ENCODE measurements at regions not wholly inside any gene's neighbourhood (a gene's known extent, or its start where the extent isn't known, plus 50 kb on each side); places are given as distances from the start of the nearest gene placed in this dataset.

DNA sequence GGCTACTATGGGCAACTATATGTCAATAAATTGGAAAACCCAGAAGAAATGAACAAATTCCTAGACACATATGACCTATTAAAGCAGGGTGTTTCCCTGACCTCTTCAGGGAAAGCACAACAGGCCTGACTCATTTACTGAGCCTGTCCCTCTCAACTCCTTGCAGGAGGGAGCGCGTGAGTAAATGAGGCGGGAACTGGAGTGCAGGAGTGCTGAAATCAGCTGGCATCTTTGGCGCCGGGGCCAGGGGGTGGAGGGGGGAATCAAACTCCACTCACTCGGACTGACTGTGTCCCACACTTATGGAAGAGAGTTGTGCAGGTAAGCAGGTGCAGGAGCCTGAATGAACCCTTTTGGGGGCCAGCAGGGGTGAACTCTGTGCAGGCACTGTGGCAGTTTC is 671.2 kb upstream of the PTCHD4 start:
- DNase-seq (ENCODE audit: low spot score in 2 of 2) (no peak), ATAC-seq (no peak)
- H3K36me3 Mint-ChIP-seq: peaks cover 0 to 4% of the 10 kb centered on the region in 2 donors
- no peak overlapping the region for H3K27ac Mint-ChIP-seq
- peaks cover 4 to 27% of the 10 kb centered on the region in 2 donors for H3K9me3 Mint-ChIP-seq

DNA sequence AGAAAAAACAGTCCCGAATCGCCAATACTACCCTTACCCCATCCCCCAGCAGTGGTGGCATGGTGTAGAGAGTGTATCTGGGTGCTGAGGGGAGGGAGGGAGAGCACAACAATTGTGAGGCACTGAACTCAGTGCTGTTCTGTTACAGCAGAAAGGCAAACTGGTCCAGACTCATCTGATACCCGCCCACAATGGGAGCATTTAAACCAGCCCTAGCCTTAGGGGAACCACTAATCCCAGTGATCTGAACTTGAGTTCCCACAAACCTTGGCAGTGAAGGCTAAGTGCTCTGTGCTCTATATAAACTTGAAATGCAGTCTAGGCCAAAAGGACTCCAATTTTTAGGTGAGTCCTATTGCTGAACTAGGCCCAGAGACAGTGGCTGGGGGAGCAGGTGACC is 666.4 kb upstream of the PTCHD4 start:
- DNase-seq (ENCODE audit: low spot score in 2 of 2): no peak
- Mint-ChIP-seq H3K9me3 (no peaks in the 10 kb centered on the region), H3K36me3 (no peaks in the 10 kb centered on the region), H3K27ac (no peak overlapping the region)
- no peak for ATAC-seq

DNA sequence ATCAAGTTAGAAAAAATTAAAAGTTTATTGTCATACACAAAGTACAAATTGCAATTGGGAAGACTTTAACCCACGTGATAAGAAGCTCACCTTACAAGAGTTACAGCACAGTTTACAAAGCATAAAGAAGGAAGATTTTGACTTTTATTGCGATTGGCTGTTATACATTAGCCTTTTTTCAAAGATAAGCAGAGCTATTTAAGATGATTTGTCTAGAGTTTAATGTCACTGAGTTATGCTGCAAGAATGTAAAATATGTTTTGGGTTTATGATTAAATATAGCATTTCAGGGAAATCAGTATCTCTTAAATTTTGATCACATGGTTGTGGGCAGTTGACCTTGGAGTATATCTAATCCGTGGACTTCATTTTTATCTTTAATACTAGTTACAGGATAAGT is 664.2 kb upstream of the PTCHD4 start:
- no peak for ATAC-seq
- H3K9me3 Mint-ChIP-seq: no peaks in the 10 kb centered on the region
- no peak for DNase-seq (ENCODE audit: low spot score in 2 of 2)
- no peak overlapping the region for H3K27ac Mint-ChIP-seq
- no peaks in the 10 kb centered on the region for H3K36me3 Mint-ChIP-seq

DNA sequence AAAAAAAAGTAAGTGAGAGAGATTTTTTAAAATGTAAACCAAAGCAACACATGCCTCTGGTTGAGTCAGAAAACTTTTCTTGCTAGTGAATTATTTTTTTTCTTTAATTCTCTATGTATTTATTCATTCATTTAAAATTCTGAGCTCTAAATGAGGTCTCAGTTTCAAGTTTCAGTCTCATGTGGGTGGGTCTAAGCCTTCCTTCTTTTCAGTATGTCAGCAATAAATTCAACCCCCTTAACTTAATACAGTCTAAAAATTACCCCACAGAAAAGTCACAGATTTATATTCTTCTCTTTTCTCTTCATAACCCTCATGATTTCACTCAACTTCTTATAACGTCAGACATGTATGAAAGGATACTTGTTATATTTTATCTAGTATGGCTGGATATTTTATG is 663.3 kb upstream of the PTCHD4 start:
- ATAC-seq: no peak
- Mint-ChIP-seq H3K27ac (no peak overlapping the region), H3K36me3 (no peaks in the 10 kb centered on the region), H3K9me3 (no peaks in the 10 kb centered on the region)
- no peak for DNase-seq (ENCODE audit: low spot score in 2 of 2)

DNA sequence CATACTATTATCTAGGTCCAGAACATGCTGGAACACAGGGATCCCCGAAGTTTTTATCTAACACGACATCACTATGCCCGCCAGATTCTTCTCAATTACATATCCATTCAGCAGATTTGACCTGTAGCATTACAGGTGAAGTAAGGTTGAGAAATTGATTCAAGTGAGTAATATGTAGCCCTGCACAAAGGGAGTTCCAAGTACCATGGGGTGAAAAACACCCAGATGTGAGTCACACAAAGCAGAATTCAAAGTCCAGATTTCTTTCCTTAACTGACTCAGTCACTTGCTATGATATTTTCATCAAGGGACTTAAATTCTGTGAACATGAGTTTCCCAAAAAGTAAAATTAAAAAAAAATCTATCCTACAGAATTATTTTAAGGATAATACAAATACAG is 655.4 kb upstream of the PTCHD4 start:
- Mint-ChIP-seq H3K27ac (no peak overlapping the region), H3K9me3 (no peaks in the 10 kb centered on the region), H3K36me3 (no peaks in the 10 kb centered on the region)
- DNase-seq (ENCODE audit: low spot score in 2 of 2) (no peak), ATAC-seq (no peak)

DNA sequence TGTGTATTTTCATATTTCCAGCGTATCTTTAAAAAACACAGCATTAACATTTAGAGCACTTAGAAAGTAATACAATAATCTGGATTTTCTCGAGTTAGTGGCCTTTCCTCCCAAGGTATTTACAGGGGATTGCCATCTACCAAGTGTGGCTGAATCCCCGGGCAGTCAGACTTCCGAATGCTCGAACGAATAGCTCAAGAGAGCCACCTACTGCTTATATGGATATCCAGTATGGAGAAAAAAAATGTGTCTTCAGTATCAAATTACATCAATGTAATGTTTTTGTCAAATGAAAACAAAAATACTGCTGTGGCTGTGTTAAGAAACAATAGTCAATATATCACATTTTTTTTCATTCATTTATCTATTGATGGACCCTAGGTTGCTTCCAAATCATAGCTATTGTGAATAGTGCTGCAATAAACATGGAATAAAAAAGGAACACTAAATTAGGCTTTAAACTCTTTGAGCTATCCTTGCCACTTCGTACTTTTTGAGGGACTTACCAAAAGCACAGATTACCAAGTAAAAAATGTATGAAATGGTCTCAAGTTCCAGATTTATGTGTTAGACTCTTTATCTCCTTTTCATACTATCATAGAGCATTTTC is 654.5 kb upstream of the PTCHD4 start:
- no peak for ATAC-seq
- no peaks in the 10 kb centered on the region for H3K36me3 Mint-ChIP-seq
- no peak overlapping the region for H3K27ac Mint-ChIP-seq
- peaks cover 0 to under 1% of the 10 kb centered on the region in 2 donors for H3K9me3 Mint-ChIP-seq
- DNase-seq (ENCODE audit: low spot score in 2 of 2): no peak

DNA sequence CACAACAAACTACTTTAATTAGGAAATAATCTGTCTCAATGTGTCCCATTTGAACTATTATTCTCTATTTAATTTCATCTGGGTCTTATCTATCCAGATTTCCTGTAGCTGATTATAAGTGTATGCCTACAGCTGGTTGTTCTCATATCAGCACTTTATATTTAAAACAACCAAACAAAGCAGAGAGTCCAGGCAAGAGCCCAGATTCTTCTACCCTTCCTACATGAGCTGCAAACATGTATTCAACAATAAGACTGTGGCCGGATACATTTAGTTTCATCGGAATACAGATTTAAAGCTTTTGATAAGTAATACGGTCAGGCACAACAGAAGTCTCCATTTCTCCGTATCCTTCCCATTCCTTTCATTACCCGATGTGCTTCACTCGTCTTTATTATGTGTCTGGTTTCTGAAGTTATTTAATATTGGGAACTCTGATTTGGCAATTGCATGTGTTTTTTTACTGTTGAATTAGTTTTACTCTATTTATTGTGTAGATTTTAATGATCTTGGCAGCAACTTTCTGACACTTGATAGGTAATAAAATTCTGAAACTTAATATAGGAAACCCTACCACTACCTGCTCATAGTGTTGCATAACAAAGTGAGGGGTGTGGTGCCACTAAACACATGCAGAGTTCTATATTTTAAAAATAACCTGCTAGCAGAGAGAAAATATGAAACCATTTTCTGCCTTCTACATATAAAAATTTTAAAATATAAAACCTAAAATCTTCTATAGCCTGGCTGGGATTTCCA is 653.5 kb upstream of the PTCHD4 start:
- H3K9me3 Mint-ChIP-seq: peaks cover 0 to 8% of the 10 kb centered on the region in 2 donors
- no peaks in the 10 kb centered on the region for H3K36me3 Mint-ChIP-seq
- no peak overlapping the region for H3K27ac Mint-ChIP-seq
- ATAC-seq (no peak), DNase-seq (ENCODE audit: low spot score in 2 of 2) (no peak)

DNA sequence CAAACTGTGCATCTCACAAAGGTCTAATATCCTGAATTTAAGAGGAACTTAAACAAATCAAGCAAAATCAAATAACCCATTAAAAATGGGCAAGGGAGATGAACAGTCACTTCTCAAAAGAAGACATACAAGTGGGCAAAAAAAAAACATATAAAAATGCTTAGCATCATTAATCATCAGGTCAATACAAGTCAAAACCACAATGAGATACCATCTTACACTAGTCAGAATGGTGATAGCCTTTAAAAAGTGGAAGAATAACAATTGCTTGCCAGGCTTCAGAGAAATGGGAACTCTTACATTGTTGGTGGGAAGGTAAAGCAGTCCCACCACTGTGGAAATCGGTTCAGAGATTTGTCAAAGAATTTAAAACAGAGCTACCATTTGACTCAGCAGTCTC is 646.7 kb upstream of the PTCHD4 start:
- DNase-seq (ENCODE audit: low spot score in 2 of 2): no peak
- no peaks in the 10 kb centered on the region for H3K36me3 Mint-ChIP-seq
- no peak for ATAC-seq
- H3K9me3 Mint-ChIP-seq: peaks cover 6 to 14% of the 10 kb centered on the region in 2 donors
- no peak overlapping the region for H3K27ac Mint-ChIP-seq

DNA sequence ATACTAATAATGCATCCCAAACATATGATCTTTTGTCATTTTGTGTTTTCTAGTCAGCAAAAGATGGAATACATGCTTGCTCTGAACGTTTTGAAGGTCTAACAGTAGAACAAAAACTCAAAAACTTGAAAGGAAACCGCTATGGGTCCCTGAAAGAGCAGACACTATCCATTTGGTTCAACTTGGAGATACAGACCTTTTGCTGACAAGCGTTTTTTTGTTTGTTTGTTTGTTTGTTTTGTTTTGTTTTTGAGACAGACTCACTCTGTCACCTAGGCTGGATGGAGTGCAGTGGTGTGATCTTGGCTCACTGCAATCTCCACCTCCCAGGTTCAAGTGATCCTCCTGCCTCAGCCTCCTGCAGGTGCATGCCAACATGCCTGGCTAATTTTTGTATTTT is 644.3 kb upstream of the PTCHD4 start:
- H3K27ac Mint-ChIP-seq: no peak overlapping the region
- H3K9me3 Mint-ChIP-seq: peaks cover 6 to 16% of the 10 kb centered on the region in 2 donors
- DNase-seq (ENCODE audit: low spot score in 2 of 2) (no peak), ATAC-seq (no peak)
- no peaks in the 10 kb centered on the region for H3K36me3 Mint-ChIP-seq

DNA sequence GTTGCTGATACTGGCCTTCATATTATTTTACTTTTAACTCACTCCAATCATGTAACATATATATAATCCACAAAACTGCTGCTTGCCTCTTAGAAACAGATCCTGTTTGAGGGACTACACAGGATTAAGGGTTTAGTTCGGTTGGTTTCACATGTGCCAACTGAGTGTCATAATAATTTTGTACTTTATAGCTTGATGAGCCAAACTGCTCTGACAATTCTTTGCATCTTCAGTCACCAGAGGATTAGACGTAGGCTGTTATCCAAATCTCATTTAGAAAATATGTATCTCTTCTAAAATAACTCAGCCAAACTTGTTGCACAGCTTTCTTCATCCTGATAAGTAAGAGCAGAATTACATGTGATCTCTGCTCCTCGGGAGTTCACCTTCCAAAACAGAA is 643.6 kb upstream of the PTCHD4 start:
- H3K27ac Mint-ChIP-seq: no peak overlapping the region

DNA sequence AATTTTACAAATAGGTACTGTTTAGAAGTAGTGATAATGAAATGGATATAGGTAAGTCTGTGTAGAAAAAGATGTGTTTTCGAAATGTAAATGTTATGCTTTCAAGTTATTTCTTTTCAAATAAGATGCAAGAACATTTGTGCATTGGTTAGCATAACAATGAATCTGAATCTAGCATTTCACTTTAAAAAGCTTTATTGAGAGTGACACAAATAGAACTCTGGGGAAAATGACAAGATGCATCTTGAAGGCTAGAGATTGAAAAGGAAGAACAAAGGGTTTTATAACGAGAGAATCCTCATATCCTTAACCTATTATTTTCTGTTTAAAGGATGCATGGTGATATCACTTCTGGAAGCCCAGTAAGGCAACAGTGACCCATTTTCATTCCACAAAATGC is 639.9 kb upstream of the PTCHD4 start:
- Mint-ChIP-seq H3K36me3 (no peaks in the 10 kb centered on the region), H3K9me3 (peaks cover 6 to 10% of the 10 kb centered on the region in 2 donors), H3K27ac (no peak overlapping the region)
- no peak for ATAC-seq
- DNase-seq (ENCODE audit: low spot score in 2 of 2): no peak

More for the DNA sequence above, 643.6 kb upstream of the PTCHD4 start:
- Mint-ChIP-seq H3K36me3 (no peaks in the 10 kb centered on the region), H3K9me3 (peaks cover 6 to 10% of the 10 kb centered on the region in 2 donors)
- DNase-seq (ENCODE audit: low spot score in 2 of 2): no peak
- ATAC-seq: no peak

DNA sequence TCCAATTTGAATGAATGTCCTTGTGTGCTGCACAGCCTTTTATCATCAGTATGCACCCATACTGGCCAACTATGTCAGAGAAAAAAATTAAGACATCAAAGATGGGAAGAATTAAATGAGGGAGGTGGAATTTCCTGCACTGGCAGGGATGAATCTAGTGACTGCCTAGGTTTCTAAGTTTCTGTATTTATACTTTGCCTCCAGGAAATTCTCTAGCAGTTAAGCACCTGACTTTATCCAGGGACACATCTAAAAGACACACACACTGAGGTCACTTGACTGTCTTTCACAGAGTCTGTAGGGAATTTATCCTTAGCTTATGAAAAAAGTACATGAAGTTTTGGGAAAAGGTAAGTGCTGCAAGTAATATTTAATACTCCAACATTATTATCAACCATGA is 636.5 kb upstream of the PTCHD4 start:
- Mint-ChIP-seq H3K36me3 (no peaks in the 10 kb centered on the region), H3K9me3 (peaks cover 9 to 10% of the 10 kb centered on the region in 2 donors), H3K27ac (no peak overlapping the region)
- no peak for DNase-seq (ENCODE audit: low spot score in 2 of 2)
- ATAC-seq: no peak

DNA sequence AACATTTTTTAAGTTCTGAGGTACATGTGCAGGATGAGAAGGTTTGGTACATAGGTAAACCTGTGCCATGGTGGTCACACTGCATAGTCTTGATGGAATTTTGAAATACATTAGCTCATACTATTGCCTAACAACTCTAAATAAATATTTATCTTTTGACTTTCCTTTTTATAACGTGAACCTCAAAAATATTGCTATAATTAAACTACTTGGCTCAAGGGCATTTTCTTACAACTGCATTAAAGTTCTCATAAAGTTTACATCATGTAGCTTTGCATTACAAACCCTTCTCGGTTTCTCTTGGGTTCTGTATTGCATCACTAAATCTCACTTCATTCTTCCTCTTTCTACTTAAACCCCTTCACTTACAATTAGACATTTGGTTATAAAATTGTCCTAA is 636.0 kb upstream of the PTCHD4 start:
- DNase-seq (ENCODE audit: low spot score in 2 of 2) (no peak), ATAC-seq (no peak)
- H3K27ac Mint-ChIP-seq: no peak overlapping the region
- no peaks in the 10 kb centered on the region for H3K36me3 Mint-ChIP-seq
- H3K9me3 Mint-ChIP-seq: peaks cover 8 to 9% of the 10 kb centered on the region in 2 donors

DNA sequence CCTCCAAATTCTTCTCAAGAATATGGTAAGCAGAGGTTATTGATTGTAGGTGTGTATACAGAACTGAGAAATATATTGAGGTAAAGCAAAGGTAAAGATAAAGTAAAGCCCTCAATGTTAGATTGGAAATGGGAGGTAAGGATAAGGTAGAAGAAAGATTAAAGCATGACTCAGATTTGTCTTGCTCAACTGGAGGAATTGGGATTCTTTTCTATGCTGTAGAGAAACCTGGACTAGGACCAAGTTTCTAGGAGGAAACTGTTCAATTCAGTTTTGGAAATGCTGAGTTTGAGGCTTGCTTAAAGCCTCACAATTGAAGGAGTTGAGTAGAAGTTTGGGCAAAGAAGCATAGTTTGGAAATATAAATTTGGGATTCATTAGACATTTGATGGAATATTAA is 634.0 kb upstream of the PTCHD4 start:
- no peaks in the 10 kb centered on the region for H3K36me3 Mint-ChIP-seq
- ATAC-seq: no peak
- no peak for DNase-seq (ENCODE audit: low spot score in 2 of 2)
- peaks cover 8 to 9% of the 10 kb centered on the region in 2 donors for H3K9me3 Mint-ChIP-seq
- no peak overlapping the region for H3K27ac Mint-ChIP-seq

DNA sequence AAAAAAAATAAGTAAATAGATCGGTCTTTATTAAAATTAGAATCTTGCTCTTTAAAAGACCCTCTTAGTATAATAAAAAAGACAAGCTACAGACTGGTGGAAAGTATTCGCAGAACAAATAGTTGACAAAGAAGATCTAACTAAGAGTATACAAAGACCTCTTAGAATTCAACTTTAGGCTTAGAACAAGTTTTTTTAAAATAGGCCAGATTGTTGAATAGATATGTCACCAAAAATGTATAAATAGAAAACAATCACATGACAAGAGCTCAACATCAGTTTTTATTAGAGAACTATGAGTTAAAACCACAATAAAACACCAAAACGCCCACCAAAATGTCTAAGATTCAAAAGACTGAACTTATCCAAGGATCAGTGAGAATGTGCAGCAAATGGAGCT is 632.7 kb upstream of the PTCHD4 start:
- no peaks in the 10 kb centered on the region for H3K36me3 Mint-ChIP-seq
- no peak for DNase-seq (ENCODE audit: low spot score in 2 of 2)
- peaks cover 8 to 9% of the 10 kb centered on the region in 2 donors for H3K9me3 Mint-ChIP-seq
- ATAC-seq: no peak
- H3K27ac Mint-ChIP-seq: no peak overlapping the region

DNA sequence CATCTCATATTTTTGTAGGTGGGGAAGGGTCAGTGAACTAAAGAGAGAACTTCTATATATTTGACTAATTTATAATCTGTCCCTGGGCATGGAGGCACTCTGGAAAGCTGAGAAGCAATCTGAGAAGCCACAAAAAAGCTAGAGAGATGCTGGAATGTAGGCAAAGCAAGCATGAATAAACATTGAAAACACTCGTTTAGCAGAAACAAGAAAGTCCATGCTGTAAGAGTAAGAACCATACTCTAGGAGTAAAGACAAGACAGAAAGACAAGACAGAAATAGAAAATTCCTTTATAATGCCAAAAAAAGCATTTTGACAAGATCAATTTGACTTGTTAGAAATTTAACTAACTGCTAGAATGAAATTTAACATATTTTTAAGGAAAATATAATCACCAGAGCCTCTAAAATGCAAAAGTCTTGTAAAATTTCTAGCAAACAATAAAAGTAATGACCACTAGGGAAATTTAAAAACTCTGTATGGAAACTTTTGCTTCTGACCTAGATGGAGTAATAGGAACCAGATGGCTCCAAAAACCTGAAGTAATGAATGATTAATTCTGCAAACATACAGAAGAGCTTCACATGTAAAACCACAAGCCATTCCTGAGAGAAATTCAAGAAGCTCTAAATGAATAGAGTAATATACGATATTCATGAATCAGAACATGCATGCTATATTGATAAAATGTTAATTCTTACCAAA is 625.7 kb upstream of the PTCHD4 start:
- ATAC-seq: no peak

DNA sequence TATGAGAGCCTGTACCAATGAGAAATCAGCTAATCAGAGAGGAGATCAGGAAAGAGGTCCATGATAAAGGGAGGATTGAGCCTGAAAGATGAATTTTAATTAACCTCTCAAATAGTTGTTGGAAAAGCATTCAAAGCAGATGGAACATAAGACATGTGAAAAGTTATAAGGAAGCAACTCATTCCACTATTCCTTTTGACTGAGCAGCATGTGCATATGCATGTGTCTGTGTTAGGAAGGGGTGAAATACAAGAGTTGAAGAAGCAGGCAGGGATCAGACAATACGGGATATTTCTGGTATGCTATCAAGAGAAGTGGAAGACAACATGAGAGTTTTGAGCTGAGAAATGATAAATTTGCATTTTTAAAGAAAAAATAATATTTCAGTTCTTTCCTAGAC is 624.8 kb upstream of the PTCHD4 start:
- peaks cover 19 to 23% of the 10 kb centered on the region in 2 donors for H3K9me3 Mint-ChIP-seq
- no peak for DNase-seq (ENCODE audit: low spot score in 2 of 2)
- no peak overlapping the region for H3K27ac Mint-ChIP-seq
- ATAC-seq: no peak
- peaks cover 0 to 7% of the 10 kb centered on the region in 2 donors for H3K36me3 Mint-ChIP-seq

More for the DNA sequence above, 625.7 kb upstream of the PTCHD4 start:
- no peak for DNase-seq (ENCODE audit: low spot score in 2 of 2)
- H3K27ac Mint-ChIP-seq: no peak overlapping the region
- H3K36me3 Mint-ChIP-seq: peaks cover 0 to 7% of the 10 kb centered on the region in 2 donors
- H3K9me3 Mint-ChIP-seq: peaks cover 14 to 16% of the 10 kb centered on the region in 2 donors

Data from activated naive CD4-positive, alpha-beta T cell treated with anti-CD3 and anti-CD28 coated beads, Interleukin-2, amount 50 U/mL, for 72 hours (primary cell).